Panc1 (cell line): ENCODE measurements at regions not wholly inside any gene's neighbourhood (a gene's known extent, or its start where the extent isn't known, plus 50 kb on each side); places are given as distances from the start of the nearest gene placed in this dataset.

Experiments
- ATAC-seq: fragments of 200-7000 bp; cut with Tn5 transposase; 2 replicates; pipeline ENCODE4 v1.9.1; 2020; ENCODE audit warnings: mild to moderate bottlenecking, moderate library complexity
- BruUV-seq: library from RNA; stranded (reverse); fragments of 400-500 nt; replicated peaks from 2 replicates; lab custom pipeline; 2021; lab: Mats Ljungman, UMichigan
- CTCF ChIA-PET: fragments of 300-600 bp; sonication (Branson Sonifier 250); formaldehyde crosslinking; loops from one replicate; lab custom pipeline; 2022; ENCODE audit warnings: antibody characterized with exemption; lab: Charles Lee
- POLR2A ChIA-PET: fragments of 300-600 bp; sonication (Branson Sonifier 250); formaldehyde crosslinking; loops from one replicate; lab custom pipeline; 2022; ENCODE audit warnings: antibody characterized with exemption; lab: Charles Lee
- DNase-seq: peaks from one replicate; pipeline ENCODE4 v3.0.0-alpha.2; 2010; ENCODE audit warnings: low read depth, low spot score
- H3K27ac ChIP-seq: 2 replicates; pipeline ENCODE4 v1.5.1; 2011; ENCODE audit warnings: mild to moderate bottlenecking, low read length, inconsistent platforms
- H3K27me3 ChIP-seq: fragments of 200-500 bp; sonication (Bioruptor generic); 2 replicates; pipeline ENCODE4 v1.6.0; 2014; ENCODE audit warnings: low read length, inconsistent platforms; ENCODE audit not compliant: control insufficient read depth, insufficient read depth
- H3K36me3 ChIP-seq: fragments of 200-500 bp; sonication (Bioruptor generic); 2 replicates; pipeline ENCODE4 v1.5.1; 2014; ENCODE audit warnings: inconsistent platforms, mild to moderate bottlenecking, low read length, moderate library complexity; ENCODE audit not compliant: control insufficient read depth, insufficient read depth
- H3K4me1 ChIP-seq: 2 replicates; pipeline ENCODE4 v1.5.1; 2011; ENCODE audit warnings: inconsistent platforms, mild to moderate bottlenecking, low read length, moderate library complexity; ENCODE audit not compliant: control insufficient read depth, insufficient read depth
- H3K4me3 ChIP-seq, 2 experiments: 2 replicates each; pipeline ENCODE4 v1.5.1; 2011 to 2012; ENCODE audit warnings: low read depth in 2 of 2, low read length in 2 of 2, mild to moderate bottlenecking in 2 of 2, inconsistent platforms in 1 of 2, moderate library complexity in 1 of 2
- H3K9me3 ChIP-seq: fragments of 200-500 bp; sonication (Bioruptor generic); 2 replicates; pipeline ENCODE4 v1.5.1; 2014; ENCODE audit warnings: low read depth, mild to moderate bottlenecking, inconsistent platforms, low read length, moderate library complexity; ENCODE audit not compliant: control insufficient read depth, insufficient read depth
- POLR2AphosphoS5 ChIP-seq: IDR thresholded peaks from 2 replicates; pipeline ENCODE4 v1.6.1; 2012; ENCODE audit warnings: mild to moderate bottlenecking, low read depth, low read length, moderate library complexity
- SIN3A ChIP-seq: IDR thresholded peaks from 2 replicates; pipeline ENCODE4 v1.6.1; 2012; ENCODE audit warnings: low read depth, mild to moderate bottlenecking, low read length, moderate library complexity, borderline replicate concordance; ENCODE audit not compliant: insufficient read depth
- TCF7L2 ChIP-seq: IDR thresholded peaks from 2 replicates; pipeline ENCODE4 v1.6.1; 2011; ENCODE audit warnings: mild to moderate bottlenecking, low read depth, low read length, inconsistent platforms
- in situ Hi-C: cut with HindIII; loops from 2 replicates; pipeline ENCODE4 v1.10.0; 2016; ENCODE audit warnings: low sequenced_read_pairs, low pct_unique_long_range_greater_than_20kb
- intact Hi-C: fragments of 100-400 bp; cut with micrococcal nuclease; formaldehyde crosslinking; loops from one replicate; pipeline ENCODE4 v1.10.0; 2022; ENCODE audit not compliant: unreplicated experiment
- TF ChIP-seq, protein P1 (sequence below), 2 experiments: IDR thresholded peaks; 2 replicates each; pipeline ENCODE4 v1.6.1; 2011 to 2012; ENCODE audit warnings: low read depth in 2 of 2, control low read depth in 1 of 2, low read length in 1 of 2, mild to moderate bottlenecking in 1 of 2, moderate library complexity in 1 of 2; ENCODE audit not compliant: insufficient read depth in 1 of 2
- TF ChIP-seq, protein P2 (sequence below): fragments of 450-650 bp; IDR thresholded peaks from 2 replicates; pipeline ENCODE4 v1.5.1; 2017; ENCODE audit warnings: mild to moderate bottlenecking

DNA sequence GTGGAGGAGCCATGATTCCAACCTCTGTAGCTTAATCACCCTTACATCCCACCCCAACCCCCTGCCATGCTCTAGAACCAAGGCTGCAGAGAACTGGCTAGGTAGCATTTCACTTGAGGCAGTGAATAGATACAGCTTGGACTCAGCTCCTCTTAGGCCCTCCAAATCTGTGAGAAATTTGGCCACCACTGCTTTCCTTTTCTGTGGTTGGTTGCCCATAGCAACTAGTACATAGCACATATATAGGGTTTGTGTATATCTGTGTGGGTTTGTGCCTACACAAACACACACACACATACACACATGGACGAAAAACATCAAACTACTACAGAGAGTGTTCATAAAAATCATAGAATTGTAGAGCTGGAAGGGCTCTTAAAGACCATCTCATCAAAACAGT is 52.0 kb upstream of the CCDC160 start:
- in situ Hi-C loops (no loop called here), intact Hi-C loops (no loop called here)
- CTCF ChIA-PET: interaction anchor here (0.5 kb wide), 1 partner anchor 10 kb away, joined by 4 read pairs; no protein-coding TSS in a partner anchor
- H3K36me3 ChIP-seq: no peaks in the 10 kb centered on the region
- ATAC-seq: no peak
- H3K27ac ChIP-seq: no peak overlapping the region
- H3K27me3 ChIP-seq: peaks cover 18% of the 10 kb centered on the region
- no peaks in the 10 kb centered on the region for H3K4me1 ChIP-seq
- no TSS peak for BruUV-seq
- POLR2A ChIA-PET: no interaction called here
- no peaks in the 10 kb centered on the region for H3K9me3 ChIP-seq
- no peak overlapping the region for H3K4me3 ChIP-seq
- TF ChIP-seq SIN3A (no peak), POLR2AphosphoS5 (no peak), TCF7L2 (no peak)
- TF ChIP-seq, protein P1, sequence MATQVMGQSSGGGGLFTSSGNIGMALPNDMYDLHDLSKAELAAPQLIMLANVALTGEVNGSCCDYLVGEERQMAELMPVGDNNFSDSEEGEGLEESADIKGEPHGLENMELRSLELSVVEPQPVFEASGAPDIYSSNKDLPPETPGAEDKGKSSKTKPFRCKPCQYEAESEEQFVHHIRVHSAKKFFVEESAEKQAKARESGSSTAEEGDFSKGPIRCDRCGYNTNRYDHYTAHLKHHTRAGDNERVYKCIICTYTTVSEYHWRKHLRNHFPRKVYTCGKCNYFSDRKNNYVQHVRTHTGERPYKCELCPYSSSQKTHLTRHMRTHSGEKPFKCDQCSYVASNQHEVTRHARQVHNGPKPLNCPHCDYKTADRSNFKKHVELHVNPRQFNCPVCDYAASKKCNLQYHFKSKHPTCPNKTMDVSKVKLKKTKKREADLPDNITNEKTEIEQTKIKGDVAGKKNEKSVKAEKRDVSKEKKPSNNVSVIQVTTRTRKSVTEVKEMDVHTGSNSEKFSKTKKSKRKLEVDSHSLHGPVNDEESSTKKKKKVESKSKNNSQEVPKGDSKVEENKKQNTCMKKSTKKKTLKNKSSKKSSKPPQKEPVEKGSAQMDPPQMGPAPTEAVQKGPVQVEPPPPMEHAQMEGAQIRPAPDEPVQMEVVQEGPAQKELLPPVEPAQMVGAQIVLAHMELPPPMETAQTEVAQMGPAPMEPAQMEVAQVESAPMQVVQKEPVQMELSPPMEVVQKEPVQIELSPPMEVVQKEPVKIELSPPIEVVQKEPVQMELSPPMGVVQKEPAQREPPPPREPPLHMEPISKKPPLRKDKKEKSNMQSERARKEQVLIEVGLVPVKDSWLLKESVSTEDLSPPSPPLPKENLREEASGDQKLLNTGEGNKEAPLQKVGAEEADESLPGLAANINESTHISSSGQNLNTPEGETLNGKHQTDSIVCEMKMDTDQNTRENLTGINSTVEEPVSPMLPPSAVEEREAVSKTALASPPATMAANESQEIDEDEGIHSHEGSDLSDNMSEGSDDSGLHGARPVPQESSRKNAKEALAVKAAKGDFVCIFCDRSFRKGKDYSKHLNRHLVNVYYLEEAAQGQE (IDR thresholded peaks at IDR 0.05; ENCODE audit: insufficient read depth in 1 of 2, low read depth in 2 of 2, low read length in 1 of 2): no peak
- TF ChIP-seq, protein P2, sequence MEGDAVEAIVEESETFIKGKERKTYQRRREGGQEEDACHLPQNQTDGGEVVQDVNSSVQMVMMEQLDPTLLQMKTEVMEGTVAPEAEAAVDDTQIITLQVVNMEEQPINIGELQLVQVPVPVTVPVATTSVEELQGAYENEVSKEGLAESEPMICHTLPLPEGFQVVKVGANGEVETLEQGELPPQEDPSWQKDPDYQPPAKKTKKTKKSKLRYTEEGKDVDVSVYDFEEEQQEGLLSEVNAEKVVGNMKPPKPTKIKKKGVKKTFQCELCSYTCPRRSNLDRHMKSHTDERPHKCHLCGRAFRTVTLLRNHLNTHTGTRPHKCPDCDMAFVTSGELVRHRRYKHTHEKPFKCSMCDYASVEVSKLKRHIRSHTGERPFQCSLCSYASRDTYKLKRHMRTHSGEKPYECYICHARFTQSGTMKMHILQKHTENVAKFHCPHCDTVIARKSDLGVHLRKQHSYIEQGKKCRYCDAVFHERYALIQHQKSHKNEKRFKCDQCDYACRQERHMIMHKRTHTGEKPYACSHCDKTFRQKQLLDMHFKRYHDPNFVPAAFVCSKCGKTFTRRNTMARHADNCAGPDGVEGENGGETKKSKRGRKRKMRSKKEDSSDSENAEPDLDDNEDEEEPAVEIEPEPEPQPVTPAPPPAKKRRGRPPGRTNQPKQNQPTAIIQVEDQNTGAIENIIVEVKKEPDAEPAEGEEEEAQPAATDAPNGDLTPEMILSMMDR: no peak
- no peak for DNase-seq

DNA sequence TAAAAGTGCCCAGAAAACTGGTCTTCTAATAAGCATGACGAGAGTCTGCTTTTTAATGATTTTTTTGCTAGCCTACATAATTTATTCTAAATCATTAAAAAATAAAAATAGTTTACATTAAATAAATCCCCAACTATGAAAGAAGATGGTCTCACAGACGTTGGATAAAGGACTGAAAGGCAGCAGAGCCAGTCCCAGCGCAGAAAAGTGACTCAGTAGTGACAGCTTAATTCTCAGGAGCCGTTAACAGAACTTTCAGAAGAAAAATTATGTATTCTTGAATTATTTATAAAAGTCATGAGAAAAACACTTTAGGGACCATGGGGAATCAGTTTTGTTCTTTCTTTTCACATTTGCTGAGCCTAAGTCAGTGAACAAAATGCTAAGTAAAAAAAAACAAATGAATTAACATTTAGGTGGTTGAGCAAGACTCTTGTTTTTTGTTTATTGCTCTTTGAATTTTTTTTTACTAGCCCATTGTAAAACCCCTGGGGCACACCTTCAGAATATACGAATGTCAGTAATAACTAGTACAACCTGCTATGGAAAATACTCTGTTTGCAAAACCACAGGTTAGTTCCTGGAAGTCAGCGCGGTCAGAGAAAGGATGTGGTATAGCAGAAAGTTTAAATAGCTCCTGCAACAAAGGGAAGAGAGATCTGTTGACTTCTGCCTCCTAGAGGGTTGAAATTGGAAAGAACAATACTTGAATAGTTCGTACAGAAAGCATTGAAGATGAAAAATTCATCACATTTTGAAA is 50.4 kb upstream of the CCDC160 start:
- no peak for DNase-seq
- no peaks in the 10 kb centered on the region for H3K9me3 ChIP-seq
- in situ Hi-C loops (no loop called here), intact Hi-C loops (no loop called here)
- H3K4me1 ChIP-seq: no peaks in the 10 kb centered on the region
- H3K4me3 ChIP-seq: no peak overlapping the region
- TF ChIP-seq SIN3A: no peak
- BruUV-seq: no TSS peak
- ChIA-PET POLR2A (interaction anchor here (0.6 kb wide), 1 partner anchor 18 kb away, joined by 3 read pairs; no protein-coding TSS in a partner anchor), CTCF (interaction anchor here (0.7 kb wide), 1 partner anchor 613 kb away, joined by 3 read pairs; no protein-coding TSS in a partner anchor)
- no peak for ATAC-seq
- H3K36me3 ChIP-seq: no peaks in the 10 kb centered on the region
- H3K27me3 ChIP-seq: peaks cover 14% of the 10 kb centered on the region
- H3K27ac ChIP-seq: no peak overlapping the region
